Middle frontal gyrus (tissue), 1 donor: ENCODE measurements at regions not wholly inside any gene's neighbourhood (a gene's known extent, or its start where the extent isn't known, plus 50 kb on each side); places are given as distances from the start of the nearest gene placed in this dataset.
A peak's percentile ranks its signal among the peaks of the same experiment; 100 is the strongest.
"Not testable (repeated sequence)": the region's sequence is repeated elsewhere in the genome, so short reads cannot be mapped to it uniquely, and the experiment has no call there.

Experiments
- DNase-seq: peaks from one replicate; pipeline ENCODE4 v3.0.0-alpha.2; 2015; ENCODE audit warnings: low spot score; ENCODE audit errors: extremely low spot score

DNA sequence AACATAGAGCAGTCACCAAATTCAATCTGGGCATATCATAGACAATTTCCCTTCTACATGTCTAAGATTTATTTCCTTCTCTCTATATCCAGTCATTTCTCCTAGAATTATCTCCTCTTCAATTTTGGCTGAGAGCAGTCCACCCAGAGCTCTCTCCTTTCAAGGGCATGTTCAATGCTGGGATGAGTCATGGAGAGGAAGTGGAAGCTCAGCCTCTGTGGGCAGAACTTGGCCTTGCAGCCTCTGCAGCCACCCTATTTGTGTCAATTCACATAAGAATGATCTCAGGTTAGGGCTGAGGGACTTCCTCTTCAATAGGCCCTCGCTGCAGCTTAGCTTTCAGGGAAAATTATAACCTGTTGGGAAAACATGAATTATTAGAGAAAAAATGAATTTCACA is 560.8 kb downstream of the POM121L12 start:
- DNase-seq, result no peak

DNA sequence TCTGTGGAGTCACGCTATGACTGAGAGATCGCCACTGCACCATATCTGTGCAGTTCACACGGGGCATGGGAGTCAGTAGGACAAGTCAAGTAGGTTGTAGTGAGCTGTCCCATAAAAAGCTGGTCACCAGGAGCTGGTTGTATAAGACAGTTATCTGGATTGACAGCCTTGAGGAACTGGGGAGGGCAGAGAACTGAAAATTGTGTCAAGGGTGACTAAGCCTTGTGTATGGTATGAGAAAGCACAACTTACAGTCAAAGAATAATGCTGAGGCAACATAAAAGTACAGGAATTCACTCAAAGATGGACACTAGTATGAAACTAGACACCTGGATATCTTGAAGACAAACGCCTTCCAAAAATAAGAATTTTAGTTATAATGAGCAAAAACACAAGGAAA is 564.9 kb downstream of the POM121L12 start:
- DNase-seq, result no peak

DNA sequence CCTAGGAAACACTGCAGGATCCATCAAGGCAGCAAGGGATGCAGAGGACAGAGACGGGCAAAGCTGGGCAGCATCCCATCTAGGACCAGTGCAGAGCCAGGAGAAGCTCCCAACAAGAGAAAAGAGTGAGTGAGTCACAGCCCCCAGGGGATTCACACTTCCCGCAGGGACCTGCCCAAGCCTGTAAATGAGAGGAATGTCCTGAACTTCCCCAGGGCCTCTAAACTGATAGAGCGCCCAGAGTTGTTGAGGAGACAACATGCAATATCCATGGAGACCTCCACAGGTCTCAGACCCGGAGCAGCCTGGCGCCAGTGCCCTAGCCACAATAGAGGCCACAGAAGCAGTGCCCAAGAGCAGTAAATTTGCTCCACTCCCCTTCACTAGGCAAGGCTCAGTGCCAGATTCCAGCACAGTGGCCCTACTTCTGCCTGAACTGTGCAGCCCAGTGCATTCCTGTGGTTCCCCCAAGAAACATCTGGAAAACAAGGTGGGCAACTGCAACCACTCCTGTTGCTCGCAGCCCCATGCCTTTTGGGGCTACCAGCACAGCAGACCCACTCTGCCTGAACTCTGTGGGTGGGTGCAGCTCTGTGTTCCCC is 567.5 kb downstream of the POM121L12 start:
- DNase-seq, result no peak

DNA sequence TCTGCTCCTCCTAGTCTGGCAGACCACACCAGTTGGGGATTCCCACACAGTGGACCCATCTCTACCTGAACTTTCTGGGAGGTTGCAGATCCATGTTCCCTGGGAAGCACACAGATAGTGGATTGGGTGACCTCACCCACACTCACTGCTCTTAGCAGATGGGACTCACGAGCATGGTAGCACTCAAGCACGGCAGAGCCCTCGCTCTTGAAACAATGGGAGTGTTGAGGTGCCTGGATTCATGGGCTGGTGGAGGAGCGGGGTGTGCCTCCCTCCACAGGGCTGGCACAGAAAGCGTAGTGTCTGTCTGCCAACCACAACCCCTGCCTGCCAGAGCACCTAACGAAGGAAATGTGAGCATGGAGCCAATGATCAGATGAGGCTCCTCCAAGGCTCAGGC is 568.0 kb downstream of the POM121L12 start:
- no peak for DNase-seq

DNA sequence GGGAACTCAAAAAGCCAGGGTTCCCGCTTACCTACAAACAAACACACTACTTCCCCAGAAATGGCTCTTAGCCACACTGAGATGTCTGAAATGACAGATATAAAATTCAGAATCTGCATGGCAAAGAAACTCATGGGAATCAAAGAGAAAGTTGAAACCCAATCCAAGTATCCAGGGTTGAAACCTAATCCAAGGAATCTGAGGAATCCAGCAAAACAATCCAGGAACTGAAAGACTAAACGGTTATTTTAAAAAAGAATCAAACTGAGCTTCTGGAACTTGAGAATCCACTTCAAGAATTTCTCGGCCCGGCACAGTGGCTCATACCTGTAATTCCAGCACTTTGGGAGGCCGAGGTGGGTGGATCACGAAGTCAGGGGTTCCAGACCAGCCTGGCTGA is 568.8 kb downstream of the POM121L12 start:
- DNase-seq, result no peak

DNA sequence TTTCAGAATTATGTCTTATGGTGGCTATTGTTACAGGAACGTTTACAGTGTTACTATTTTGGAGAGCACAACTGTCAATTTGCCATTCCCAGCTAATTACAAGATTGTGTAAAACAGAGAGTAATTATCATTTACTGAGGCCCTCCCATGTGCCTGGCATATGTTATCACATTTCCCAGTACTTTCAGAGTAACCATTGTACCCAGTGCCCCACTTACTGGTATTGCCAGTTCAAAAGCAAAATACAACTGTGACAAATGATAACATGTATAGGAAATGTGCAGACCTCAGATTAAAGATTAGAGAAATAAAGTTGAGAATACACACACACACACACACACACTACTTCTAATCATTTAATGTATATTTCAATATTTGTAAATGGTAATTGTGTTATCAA is 572.5 kb downstream of the POM121L12 start:
- DNase-seq, result no peak

DNA sequence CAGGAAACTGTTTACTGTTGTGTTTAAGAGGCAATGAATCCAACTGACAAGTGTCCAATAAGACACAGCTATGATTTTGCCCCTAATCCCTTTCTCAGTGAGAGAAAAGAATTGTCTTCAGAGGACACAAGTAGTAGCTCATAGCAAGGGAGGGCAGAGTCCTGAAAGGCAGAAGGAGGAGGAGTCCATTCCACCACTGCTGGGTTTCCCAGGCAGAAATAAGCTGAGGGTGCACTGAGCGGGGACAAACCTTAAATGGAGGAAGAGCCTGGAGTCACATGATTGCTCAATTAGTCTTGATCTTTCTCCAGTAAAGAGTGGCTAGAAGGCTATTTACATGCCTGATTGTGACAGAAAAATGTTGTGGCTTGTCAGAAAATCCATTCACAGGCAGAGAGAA is 573.8 kb downstream of the POM121L12 start:
- no peak for DNase-seq

DNA sequence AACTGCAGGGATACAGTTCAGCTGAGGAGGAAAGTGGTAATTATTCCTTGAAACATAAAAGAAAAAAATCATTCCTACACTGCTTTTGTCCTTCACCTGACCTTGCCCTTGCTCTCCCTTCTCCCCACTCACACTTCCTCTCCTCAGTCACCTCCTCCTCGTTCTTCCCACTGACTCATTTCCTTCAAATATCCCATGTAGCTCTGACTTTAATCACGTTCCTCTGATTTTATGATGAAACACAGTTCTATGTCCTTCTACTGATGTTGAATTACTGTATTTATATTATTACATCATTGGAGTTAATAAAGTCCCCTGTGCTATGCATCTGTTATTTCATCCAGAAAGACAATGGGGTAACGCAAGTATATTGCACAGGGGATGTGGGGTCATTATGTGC is 575.6 kb downstream of the POM121L12 start:
- no peak for DNase-seq

DNA sequence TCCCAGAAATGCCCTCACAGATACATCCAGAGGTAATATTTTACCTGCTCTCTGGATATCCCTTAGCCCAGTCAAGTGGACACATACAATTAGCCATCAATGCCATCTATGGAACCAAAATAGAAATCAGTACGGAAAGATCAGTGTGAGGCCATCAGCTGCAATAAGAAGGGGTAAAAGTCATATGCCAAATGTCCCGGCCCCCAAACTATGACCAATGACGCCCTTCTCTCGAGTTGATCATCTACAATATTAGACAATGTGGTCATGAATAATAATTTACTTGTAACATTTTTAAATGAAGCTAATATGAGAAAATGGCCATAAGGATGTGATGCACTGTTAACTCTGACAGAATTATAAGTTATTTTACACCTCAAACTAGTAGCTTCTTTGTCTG is 588.9 kb downstream of the POM121L12 start:
- no peak for DNase-seq

DNA sequence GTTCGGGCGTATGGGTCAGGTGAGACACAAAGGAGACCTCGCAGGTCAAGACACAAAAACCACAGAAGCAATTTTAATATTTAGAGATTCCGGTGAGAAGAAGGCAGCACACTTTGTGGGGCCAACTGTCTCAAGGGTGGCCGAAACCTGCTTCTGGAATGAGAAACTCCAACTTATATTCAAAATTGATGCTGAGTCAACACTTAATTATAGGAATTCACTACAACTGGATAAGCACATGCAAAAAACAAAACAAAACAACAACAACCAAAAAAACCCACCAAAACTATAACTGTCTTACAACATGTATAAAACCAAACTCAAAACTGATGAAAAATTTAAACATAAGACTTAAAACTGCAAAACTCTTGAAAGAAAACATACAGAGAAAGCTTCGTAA is 593.3 kb downstream of the POM121L12 start:
- no peak for DNase-seq

DNA sequence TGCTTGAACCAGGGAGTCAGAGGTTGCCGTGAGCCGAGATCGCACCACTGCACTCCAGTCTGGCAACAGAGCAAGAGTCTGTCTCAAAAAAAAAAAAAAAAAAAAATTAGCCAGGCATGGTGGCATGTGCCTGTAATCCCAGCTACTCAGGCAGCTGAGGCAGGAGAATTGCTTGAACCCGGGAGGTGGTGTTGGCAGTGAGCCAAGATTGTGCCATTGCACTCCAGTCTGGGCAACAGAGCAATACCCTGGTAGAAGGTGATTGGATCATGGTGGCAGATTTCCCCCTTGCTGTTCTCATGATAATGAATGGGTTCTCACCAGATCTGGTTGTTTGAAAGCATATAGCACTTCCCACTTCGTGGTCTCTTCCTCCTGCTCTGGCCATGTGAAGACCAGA is 599.8 kb downstream of the POM121L12 start:
- not testable (repeated sequence) for DNase-seq

DNA sequence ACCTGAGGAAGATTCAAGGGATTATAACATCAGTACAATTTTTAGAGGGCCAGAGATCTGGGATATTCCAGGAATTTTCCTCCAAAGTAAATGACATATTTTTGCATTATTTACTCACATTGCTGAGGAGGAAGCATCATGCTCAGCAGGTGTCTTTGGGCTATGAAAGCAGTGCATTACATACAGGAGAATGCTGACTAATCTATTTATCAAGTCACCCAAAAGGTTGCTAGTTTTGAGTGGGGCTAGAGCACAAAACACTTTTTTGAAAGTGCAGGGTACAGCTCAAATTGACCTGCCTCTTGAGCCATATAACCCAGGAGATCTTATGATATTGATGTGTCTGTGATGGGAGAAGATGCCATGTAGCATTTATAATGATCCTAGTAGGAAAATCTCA is 603.1 kb downstream of the POM121L12 start:
- no peak for DNase-seq

DNA sequence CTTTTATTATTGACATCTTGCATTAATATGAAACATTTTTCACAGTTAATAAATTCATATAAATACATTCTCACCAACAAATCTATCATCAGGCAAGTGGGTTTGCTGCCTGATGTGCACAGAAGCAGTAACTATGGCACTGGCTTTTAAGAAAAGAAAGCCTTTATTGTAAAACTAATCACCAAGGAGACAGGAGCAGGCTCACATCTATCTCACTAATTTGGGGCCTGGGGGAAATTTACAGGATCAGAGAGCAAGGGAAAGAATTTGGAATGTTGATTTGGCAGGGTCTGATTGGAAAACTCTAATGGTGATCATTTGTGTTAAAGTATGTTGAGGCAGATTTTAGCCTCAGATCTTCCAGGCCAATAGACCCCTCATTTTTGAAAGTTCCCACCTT is 605.7 kb downstream of the POM121L12 start:
- no peak for DNase-seq

DNA sequence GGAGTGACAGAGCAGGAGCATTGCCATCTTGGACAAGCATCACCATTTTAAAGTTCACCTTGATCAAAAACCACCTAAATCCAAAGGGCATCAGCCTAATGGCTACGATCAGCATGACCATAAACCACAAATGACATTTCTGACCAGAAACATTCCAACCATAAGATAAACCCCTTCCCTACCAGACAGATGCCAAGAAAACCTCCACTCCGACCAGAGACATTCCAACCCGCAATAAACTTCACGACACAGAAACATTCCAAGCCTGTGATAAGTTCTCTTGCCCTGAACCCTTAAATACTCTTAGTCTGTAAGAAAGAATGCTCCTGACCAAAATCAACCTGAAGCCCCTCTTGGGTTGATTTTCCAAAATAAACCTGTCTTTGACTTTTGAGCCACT is 606.9 kb downstream of the POM121L12 start:
- no peak for DNase-seq

DNA sequence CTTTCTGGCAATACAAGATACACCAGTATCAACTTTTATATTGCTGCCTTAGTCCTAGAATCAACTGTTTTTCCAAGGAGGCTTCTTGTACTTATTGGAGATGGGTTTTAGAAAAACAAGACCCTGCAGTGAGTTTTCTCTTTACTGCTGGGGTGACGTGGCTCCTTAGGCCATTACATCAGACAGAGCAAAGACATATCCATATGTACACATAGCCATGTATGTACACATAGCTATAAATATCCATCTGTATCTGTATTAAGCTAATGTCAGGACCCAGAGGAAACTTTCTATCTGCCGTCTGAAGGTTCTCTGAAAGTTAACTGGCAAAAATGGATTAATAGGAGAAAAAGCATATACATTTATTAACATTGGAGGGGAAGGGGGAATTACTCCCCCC is 607.4 kb downstream of the POM121L12 start:
- DNase-seq, result no peak

DNA sequence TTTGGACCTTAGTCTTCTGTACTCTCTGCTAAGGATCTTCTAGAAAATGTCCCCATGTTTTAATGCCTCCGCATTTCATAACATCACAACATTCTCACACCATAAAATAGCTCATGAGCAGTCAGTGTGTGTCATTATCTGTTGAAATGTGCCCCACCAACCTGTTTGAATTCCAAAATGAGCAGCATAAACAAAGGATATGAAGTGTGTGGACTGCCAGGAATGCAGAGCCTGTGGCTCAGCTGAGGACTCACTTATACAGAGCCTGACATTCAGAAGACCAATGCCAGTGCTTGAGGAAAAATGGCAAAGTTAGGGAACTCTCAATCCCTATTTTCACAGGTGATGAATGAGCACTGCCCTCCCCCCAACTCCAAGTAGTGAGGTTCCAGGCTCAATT is 621.4 kb downstream of the POM121L12 start:
- no peak for DNase-seq

DNA sequence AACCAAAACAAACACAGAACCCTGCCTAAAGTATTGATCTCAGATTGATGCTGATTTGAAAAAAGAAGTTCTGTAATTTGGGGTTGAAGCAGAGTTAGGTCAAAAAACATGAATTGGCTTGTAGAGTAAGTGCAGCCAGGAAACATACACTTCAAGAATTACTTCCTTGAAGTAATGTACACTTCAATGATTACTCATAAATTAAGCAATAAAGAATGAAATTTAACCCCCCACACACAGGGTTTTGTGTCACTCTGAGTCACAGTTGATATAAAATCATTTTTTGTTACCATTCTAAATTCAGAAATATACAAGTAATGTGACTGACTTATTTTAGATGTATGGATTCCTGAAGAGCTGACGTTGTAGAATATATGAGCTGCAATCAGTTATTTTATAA is 622.2 kb downstream of the POM121L12 start:
- DNase-seq, result no peak

DNA sequence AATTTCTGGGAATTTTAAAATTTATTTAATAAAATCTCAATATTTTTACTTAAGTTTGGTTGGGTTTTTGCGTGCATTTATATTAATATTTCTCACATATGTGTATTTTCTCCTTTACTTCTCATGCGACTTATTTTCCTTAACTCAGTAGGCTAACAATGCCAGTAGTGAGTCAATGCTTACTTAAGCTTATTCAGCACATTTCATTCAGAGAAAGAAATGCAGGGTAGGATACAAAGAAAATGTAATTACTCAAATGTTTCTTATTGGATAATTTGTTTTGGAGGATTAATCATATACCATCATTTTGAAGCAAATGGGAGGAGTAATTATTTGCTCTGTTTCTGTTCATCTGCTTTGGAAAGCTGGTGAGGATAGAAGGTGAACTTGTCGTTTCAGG is 623.5 kb downstream of the POM121L12 start:
- no peak for DNase-seq

DNA sequence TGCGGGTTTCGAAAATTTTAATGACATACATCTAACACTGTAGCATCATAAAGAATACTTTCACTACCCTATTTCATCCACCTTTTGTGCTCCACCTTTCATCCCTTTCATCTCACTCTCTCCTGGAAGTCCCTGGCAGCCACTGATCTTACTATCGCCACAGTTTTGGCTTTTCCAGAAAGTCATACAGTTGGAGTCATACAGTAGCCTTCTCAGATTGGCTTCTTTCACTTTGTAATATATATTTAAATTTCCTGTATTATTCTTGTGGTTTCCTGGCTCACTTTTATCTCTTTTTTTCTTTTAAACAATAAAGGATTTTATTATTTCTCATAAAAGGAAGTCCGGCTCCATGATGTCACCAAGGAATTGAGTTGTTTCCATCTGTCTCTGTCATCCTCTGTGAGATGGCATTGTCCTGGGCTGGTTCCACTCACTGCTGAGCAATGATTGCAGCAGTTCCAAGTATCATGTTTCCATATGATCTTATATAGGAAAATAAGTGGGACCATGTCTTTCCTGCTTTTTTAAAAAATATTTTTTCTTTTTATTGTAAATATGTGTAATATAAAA is 626.3 kb downstream of the POM121L12 start:
- DNase-seq, result no peak

DNA sequence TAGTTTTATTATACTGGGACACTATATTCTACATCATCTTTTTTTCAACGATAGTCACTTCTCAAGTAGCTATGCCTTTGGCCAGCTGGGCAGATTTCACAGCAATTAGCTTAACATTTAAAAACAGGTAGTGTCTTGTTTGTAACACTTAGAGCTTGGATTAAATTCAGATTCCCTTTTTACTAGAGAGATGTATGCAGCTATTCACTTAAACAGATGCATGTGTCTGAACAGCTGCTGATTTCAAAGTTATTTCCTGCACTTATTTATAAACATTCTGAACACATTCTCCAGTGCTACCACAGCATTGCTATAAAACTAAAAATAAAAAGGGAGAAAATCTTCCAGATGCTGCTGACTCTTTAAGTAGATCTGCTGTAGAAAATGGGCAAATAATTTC is 637.2 kb downstream of the POM121L12 start:
- DNase-seq, result peak; percentile 9

DNA sequence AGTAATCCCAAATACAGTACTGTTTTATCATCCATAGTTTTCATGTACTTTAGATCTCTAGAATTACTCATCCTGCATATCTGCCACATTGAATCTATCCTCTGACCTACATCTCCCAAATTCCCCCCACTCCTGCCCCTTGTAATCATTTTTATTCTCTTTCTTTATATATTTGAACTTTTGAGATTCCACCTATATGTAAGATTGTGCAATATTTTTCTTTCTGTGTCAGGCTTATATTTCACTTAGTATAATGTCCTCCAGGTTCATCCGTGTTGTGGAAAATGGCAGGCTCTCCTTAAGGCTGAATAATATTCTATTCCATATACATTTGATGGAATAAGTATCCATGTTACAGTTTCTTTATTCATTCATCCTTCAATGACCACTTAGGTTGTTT is 640.4 kb downstream of the POM121L12 start:
- no peak for DNase-seq

DNA sequence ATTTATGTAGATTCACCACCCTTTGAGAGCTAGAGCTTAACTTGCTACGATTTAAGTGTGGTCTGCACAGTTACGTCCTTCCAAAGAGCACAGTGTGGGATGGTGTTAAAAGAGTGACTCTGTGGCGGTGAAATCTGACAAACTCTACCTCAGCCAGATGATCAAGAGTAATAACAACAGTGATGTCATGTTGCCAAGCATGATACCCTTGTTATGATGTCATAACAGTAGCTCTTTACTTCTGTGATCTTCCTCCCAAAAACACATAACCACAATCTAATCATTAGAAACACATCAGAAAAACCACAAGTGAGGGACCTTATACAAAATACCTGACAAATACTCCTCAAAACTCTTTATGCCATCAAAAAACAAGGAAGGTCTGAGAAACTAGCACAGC is 649.3 kb downstream of the POM121L12 start:
- DNase-seq, result no peak

DNA sequence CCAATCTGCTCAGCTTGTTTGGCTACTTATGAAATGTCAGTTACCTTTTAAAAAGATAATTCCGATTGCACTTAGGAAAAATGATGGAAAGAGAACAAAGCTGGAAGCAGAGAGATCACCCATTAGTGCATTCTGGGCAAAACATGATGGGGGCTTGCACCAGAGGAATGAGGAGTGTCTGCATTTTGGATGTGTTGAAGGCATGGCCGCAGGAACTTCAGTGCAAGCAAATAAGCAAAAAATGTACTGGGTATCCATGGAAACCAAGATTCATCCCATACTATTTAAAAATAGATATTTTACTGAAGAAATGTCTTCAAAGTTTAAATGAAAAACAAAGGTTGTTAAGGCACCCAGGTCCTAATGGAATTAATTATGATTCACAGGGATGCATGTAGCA is 655.0 kb downstream of the POM121L12 start:
- no peak for DNase-seq

DNA sequence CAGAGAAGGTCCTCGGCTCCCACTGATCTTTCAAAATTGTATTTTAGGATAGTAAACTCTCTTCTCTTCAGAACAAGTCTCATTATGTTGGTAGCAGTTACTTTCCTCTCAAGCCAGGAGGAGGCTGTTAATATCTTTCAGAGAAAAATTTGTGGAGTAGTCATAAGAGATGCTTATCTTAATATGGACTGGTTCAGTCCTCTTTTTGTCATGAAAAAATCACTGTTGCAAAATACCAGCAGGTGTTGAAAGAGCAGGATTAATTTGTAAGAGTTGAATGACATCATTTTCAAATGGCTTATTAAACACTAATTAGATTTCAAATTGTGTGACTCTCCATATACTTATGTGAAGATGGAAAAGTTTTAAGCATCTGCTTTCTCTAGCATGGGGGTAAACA is 662.5 kb downstream of the POM121L12 start:
- DNase-seq, result no peak
